IMR-90 (cell line): ENCODE measurements at regions not wholly inside any gene's neighbourhood (a gene's known extent, or its start where the extent isn't known, plus 50 kb on each side); places are given as distances from the start of the nearest gene placed in this dataset.

Source experiments
- ATAC-seq: fragments of 200-7000 bp; cut with Tn5 transposase; 2 replicates; pipeline ENCODE4 v1.9.1; 2020; ENCODE audit warnings: low read depth, mild to moderate bottlenecking, moderate library complexity
- BruUV-seq: library from RNA; stranded (reverse); fragments of 400-500 nt; replicated peaks from 2 replicates; lab custom pipeline; 2021; lab: Mats Ljungman, UMichigan
- CTCF ChIA-PET: fragments of 300-600 bp; formaldehyde crosslinking; extraction: SDS; loops from one replicate; lab custom pipeline; 2021; ENCODE audit warnings: antibody characterized with exemption; lab: Yijun Ruan, JAX
- POLR2A ChIA-PET: fragments of 300-600 bp; sonication (Branson Sonifier 250); formaldehyde crosslinking; loops from one replicate; lab custom pipeline; 2022; ENCODE audit warnings: antibody characterized with exemption; ENCODE audit not compliant: unreplicated experiment; lab: Charles Lee
- DNase-seq: peaks from one replicate; pipeline ENCODE4 v3.0.0; 2013
- H2AFZ ChIP-seq: replicated peaks from 2 replicates; pipeline ENCODE3; 2013; ENCODE audit warnings: low read length, mild to moderate bottlenecking; ENCODE audit not compliant: poor library complexity
- H2AK5ac ChIP-seq: 2 replicates; pipeline ENCODE4 v1.6.1; 2013; ENCODE audit warnings: low read depth, low read length, inconsistent platforms
- H2AK9ac ChIP-seq: replicated peaks from 2 replicates; pipeline ENCODE3; 2013; ENCODE audit warnings: mild to moderate bottlenecking, low read depth, low read length, moderate library complexity; ENCODE audit not compliant: poor library complexity
- H2BK120ac ChIP-seq: 2 replicates; pipeline ENCODE4 v1.6.1; 2013; ENCODE audit warnings: low read depth, low read length, inconsistent platforms
- H2BK15ac ChIP-seq: 3 replicates; pipeline ENCODE4 v1.6.1; 2013; ENCODE audit warnings: low read depth, low read length, inconsistent platforms
- H2BK20ac ChIP-seq: 2 replicates; pipeline ENCODE4 v1.6.1; 2013; ENCODE audit warnings: low read depth, mild to moderate bottlenecking, inconsistent platforms, low read length, moderate library complexity
- H2BK5ac ChIP-seq: 2 replicates; pipeline ENCODE4 v1.6.1; 2013; ENCODE audit warnings: mild to moderate bottlenecking, low read depth, low read length, inconsistent platforms; ENCODE audit not compliant: poor library complexity, severe bottlenecking
- H3K14ac ChIP-seq: replicated peaks from 2 replicates; pipeline ENCODE4 v1.6.1; 2013; ENCODE audit warnings: low read depth, low read length, inconsistent platforms
- H3K18ac ChIP-seq: 2 replicates; pipeline ENCODE4 v1.6.1; 2013; ENCODE audit warnings: low read depth, low read length, control low read depth
- H3K23ac ChIP-seq: 2 replicates; pipeline ENCODE4 v1.6.1; 2013; ENCODE audit warnings: low read depth, low read length, inconsistent platforms
- H3K27ac ChIP-seq: 2 replicates; pipeline ENCODE4 v1.5.1; 2013; ENCODE audit warnings: mild to moderate bottlenecking, control low read depth, low read length; ENCODE audit not compliant: insufficient read depth
- H3K27me3 ChIP-seq: 2 replicates; pipeline ENCODE4 v1.6.1; 2013; ENCODE audit warnings: low read length; ENCODE audit not compliant: control insufficient read depth, insufficient read depth
- H3K36me3 ChIP-seq: 2 replicates; pipeline ENCODE4 v1.6.1; 2013; ENCODE audit warnings: low read length, mixed read lengths; ENCODE audit not compliant: control insufficient read depth, insufficient read depth
- H3K4ac ChIP-seq: 2 replicates; pipeline ENCODE4 v1.6.1; 2013; ENCODE audit warnings: low read depth, low read length, inconsistent platforms
- H3K4me1 ChIP-seq: 2 replicates; pipeline ENCODE4 v1.6.1; 2013; ENCODE audit warnings: low read length, mixed read lengths; ENCODE audit not compliant: control insufficient read depth, insufficient read depth
- H3K4me2 ChIP-seq: 2 replicates; pipeline ENCODE4 v1.6.1; 2013; ENCODE audit warnings: low read depth, mild to moderate bottlenecking, control low read depth, low read length, moderate library complexity
- H3K4me3 ChIP-seq: 2 replicates; pipeline ENCODE4 v1.5.1; 2013; ENCODE audit warnings: low read depth, mild to moderate bottlenecking, control low read depth, low read length, moderate library complexity; ENCODE audit not compliant: insufficient read depth
- H3K56ac ChIP-seq: 2 replicates; pipeline ENCODE4 v1.6.1; 2013; ENCODE audit warnings: low read length, inconsistent platforms; ENCODE audit not compliant: insufficient read depth; ENCODE audit errors: extremely low read depth
- H3K79me1 ChIP-seq, 2 experiments: 2 replicates each; pipeline ENCODE4 v1.6.1; 2013; ENCODE audit warnings: low read length in 2 of 2, inconsistent platforms in 1 of 2, low read depth in 1 of 2
- H3K9ac ChIP-seq: 2 replicates; pipeline ENCODE4 v1.6.1; 2013; ENCODE audit warnings: low read depth, low read length, control low read depth
- H3K9me1 ChIP-seq: 2 replicates; pipeline ENCODE4 v1.6.1; 2013; ENCODE audit warnings: low read length, inconsistent platforms; ENCODE audit not compliant: insufficient read depth
- H3K9me3 ChIP-seq: 2 replicates; pipeline ENCODE4 v1.6.1; 2013; ENCODE audit warnings: low read length; ENCODE audit not compliant: control insufficient read depth, insufficient read depth
- H4K20me1 ChIP-seq: 2 replicates; pipeline ENCODE4 v1.6.1; 2013; ENCODE audit warnings: low read length, inconsistent platforms; ENCODE audit not compliant: insufficient read depth
- H4K5ac ChIP-seq: 2 replicates; pipeline ENCODE4 v1.6.1; 2013; ENCODE audit warnings: mild to moderate bottlenecking, low read depth, low read length, control low read depth
- H4K8ac ChIP-seq, 2 experiments: 2 replicates each; pipeline ENCODE4 v1.6.1; 2013; ENCODE audit warnings: low read depth in 2 of 2, low read length in 2 of 2, control low read depth in 1 of 2, inconsistent platforms in 1 of 2
- H4K91ac ChIP-seq: 2 replicates; pipeline ENCODE4 v1.6.1; 2013; ENCODE audit warnings: low read depth, low read length, inconsistent platforms; ENCODE audit not compliant: insufficient read depth
- BHLHE40 ChIP-seq: fragments of 150-350 bp; IDR thresholded peaks from 2 replicates; pipeline ENCODE4 v1.6.1; 2016; ENCODE audit warnings: mild to moderate bottlenecking, low read depth, low read length
- CEBPB ChIP-seq: IDR thresholded peaks from 2 replicates; pipeline ENCODE4 v1.6.1; 2012; ENCODE audit warnings: low read depth, low read length, improper control_type of control experiment
- CHD1 ChIP-seq: IDR thresholded peaks from 2 replicates; pipeline ENCODE4 v1.6.1; 2012; ENCODE audit warnings: low read depth, low read length, improper control_type of control experiment
- CTCF ChIP-seq: conservative IDR thresholded peaks from 2 replicates; pipeline ENCODE4 v1.5.1; 2012; ENCODE audit warnings: mild to moderate bottlenecking, low read depth, low read length, improper control_type of control experiment
- ELK1 ChIP-seq: fragments of 150-350 bp; IDR thresholded peaks from 2 replicates; pipeline ENCODE4 v1.6.1; 2016; ENCODE audit warnings: low read depth, mild to moderate bottlenecking, low read length, moderate library complexity, borderline replicate concordance
- MAFK ChIP-seq: IDR thresholded peaks from 2 replicates; pipeline ENCODE4 v1.6.1; 2012; ENCODE audit warnings: low read depth, low read length, improper control_type of control experiment
- MAZ ChIP-seq: IDR thresholded peaks from 2 replicates; pipeline ENCODE4 v1.6.1; 2012; ENCODE audit warnings: low read depth, mild to moderate bottlenecking, low read length, improper control_type of control experiment, moderate library complexity, borderline replicate concordance
- MXI1 ChIP-seq: IDR thresholded peaks from 2 replicates; pipeline ENCODE4 v1.6.1; 2012; ENCODE audit warnings: low read depth, mild to moderate bottlenecking, low read length, moderate library complexity, borderline replicate concordance
- NFE2L2 ChIP-seq: fragments of 150-350 bp; IDR thresholded peaks from 2 replicates; pipeline ENCODE4 v1.6.1; 2016; ENCODE audit warnings: low read depth, mild to moderate bottlenecking, low read length
- POLR2A ChIP-seq: IDR thresholded peaks from 2 replicates; pipeline ENCODE4 v1.6.1; 2012; ENCODE audit warnings: mild to moderate bottlenecking, low read depth, low read length
- RAD21 ChIP-seq: IDR thresholded peaks from 2 replicates; pipeline ENCODE4 v1.6.1; 2012; ENCODE audit warnings: low read length, improper control_type of control experiment
- RCOR1 ChIP-seq: IDR thresholded peaks from 2 replicates; pipeline ENCODE4 v1.6.1; 2012; ENCODE audit warnings: mild to moderate bottlenecking, low read length, improper control_type of control experiment; ENCODE audit not compliant: insufficient replicate concordance
- RFX5 ChIP-seq: IDR thresholded peaks from 2 replicates; pipeline ENCODE4 v1.8.0; 2012; ENCODE audit warnings: low read depth, mild to moderate bottlenecking, low read length, moderate library complexity
- SMC3 ChIP-seq: fragments of 150-350 bp; IDR thresholded peaks from 2 replicates; pipeline ENCODE4 v1.6.1; 2016; ENCODE audit warnings: low read depth, mild to moderate bottlenecking, antibody characterized with exemption, low read length, moderate library complexity
- WGBS, 2 experiments: methylation state at CpG; one replicate each; pipeline versions ENCODE4 v1.1.5 to v1.1.7; 2013; ENCODE audit warnings: missing lambda C conversion rate in 2 of 2; ENCODE audit not compliant: insufficient read length in 1 of 2; ENCODE audit errors: extremely low coverage in 2 of 2; 5-methylcytosine and 5-hydroxymethylcytosine counted together
- dilution Hi-C: fragments of 300-500 bp; cut with HindIII; formaldehyde crosslinking; loops from one replicate; pipeline ENCODE4 v1.14.3; 2018; ENCODE audit warnings: low sequenced_read_pairs; ENCODE audit not compliant: unreplicated experiment
- in situ Hi-C: fragments of 300-500 bp; cut with MboI; formaldehyde crosslinking; loops from 3 replicates; pipeline ENCODE4 v1.14.3; 2019; ENCODE audit warnings: low sequenced_read_pairs, inconsistent platforms, mixed read lengths
- intact Hi-C: fragments of 100-400 bp; cut with micrococcal nuclease; formaldehyde crosslinking; loops from 2 replicates; pipeline ENCODE4 v1.10.0; 2022

- 62% methylated on average over 2 of the region's 3 CpGs; no CpG with 5 or more reads in 1 of the 2 experiments for WGBS, 2 experiments
- Histone ChIP-seq H3K4me2 (no peak overlapping the region), H3K9me3 (no peaks in the 10 kb centered on the region), H3K27me3 (no peaks in the 10 kb centered on the region), H4K91ac (no peak overlapping the region), H3K9me1 (0 out of 2 replicates have a peak, but pooled peaks cover 3% of the 10 kb centered on the region), H2AK9ac (no peak overlapping the region), H3K14ac (no peak overlapping the region), H3K56ac (no peak overlapping the region), H2BK120ac (no peak overlapping the region), H4K20me1 (no peaks in the 10 kb centered on the region), H4K5ac (no peak overlapping the region), H2BK15ac (no peak overlapping the region), H3K18ac (no peak overlapping the region), H3K23ac (no peak overlapping the region), H3K4ac (no peak overlapping the region), H3K9ac (no peak overlapping the region), H3K79me1 (no peaks in the 10 kb centered on the region), H2AFZ (no peak overlapping the region), H2AK5ac (no peak overlapping the region), H3K27ac (no peak overlapping the region), H2BK20ac (no peak overlapping the region), H3K36me3 (no peaks in the 10 kb centered on the region), H3K4me3 (no peak overlapping the region), H2BK5ac (no peak overlapping the region), H3K4me1 (peaks cover 3% of the 10 kb centered on the region; the same call in 1 of the 2 replicates), H4K8ac (no peak overlapping the region; a peak in 1 of 4 replicates)
- CTCF ChIA-PET = no interaction called here
- POLR2A ChIA-PET = no interaction called here
- dilution Hi-C loops (no loop called here), intact Hi-C loops (no loop called here), in situ Hi-C loops (no loop called here)
- BruUV-seq = no TSS peak
- no peak for DNase-seq
- ATAC-seq = no peak
- TF ChIP-seq RFX5 (no peak), CHD1 (no peak), NFE2L2 (no peak), BHLHE40 (no peak), MAFK (no peak), RCOR1 (no peak), CTCF (no peak), MXI1 (no peak), RAD21 (no peak), ELK1 (no peak), SMC3 (no peak), POLR2A (no peak), CEBPB (no peak), MAZ (no peak)
Observed at GRCh38 chr2:28698545-28698944, 53.1 kb upstream of the PPP1CB start.
